Right renal pelvis (tissue), 4 donors: ENCODE measurements at regions not wholly inside any gene's neighbourhood (a gene's known extent, or its start where the extent isn't known, plus 50 kb on each side); places are given as distances from the start of the nearest gene placed in this dataset.
A peak's percentile ranks its signal among the peaks of the same experiment; 100 is the strongest.

Experiments used
- DNase-seq, 4 donors: peaks; one replicate each; pipeline ENCODE4 v3.0.0-alpha.2; 2013; ENCODE audit warnings: low read depth in 4 of 4, low spot score in 3 of 4, missing footprints in 1 of 4

DNA sequence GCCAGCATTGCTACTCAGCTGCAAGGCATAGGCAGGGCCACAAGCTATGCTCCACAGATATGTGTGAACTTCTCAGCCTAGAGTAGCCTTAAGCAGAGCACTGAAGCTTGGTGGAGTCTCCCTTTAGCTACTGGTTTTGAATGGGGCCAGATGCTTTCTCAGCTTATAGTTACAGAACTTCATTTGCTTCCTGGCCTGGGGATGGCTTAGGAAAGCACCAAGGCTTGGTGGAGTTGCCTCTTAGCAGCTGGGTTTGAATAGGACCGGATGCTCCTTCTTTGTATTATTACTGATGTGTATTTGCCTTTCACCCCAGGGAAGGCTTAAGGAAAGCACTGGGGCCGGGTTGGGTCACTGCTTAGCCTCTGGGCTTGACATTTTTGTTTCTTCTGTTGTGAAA is 497.8 kb upstream of the SEMA6A start:
- no peak for DNase-seq

DNA sequence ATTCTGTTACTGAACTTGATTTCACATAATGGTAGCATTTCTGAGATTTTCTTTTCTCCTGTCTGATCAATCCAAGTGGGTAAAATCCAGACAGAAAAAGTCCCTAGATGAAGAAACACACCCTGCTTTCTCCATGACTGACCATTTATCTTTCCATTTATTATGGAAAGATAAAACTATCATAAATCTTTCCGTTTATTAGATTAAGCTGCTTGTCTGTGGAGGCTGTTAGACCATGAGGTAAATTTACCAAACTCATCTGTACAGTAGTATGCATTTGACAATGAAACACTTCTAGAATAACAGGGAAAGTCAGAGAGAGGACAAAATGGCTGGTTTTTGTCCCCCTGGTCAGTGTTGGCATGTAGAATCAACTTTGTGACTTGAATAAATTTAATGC is 491.2 kb upstream of the SEMA6A start:
- DNase-seq = no peak

DNA sequence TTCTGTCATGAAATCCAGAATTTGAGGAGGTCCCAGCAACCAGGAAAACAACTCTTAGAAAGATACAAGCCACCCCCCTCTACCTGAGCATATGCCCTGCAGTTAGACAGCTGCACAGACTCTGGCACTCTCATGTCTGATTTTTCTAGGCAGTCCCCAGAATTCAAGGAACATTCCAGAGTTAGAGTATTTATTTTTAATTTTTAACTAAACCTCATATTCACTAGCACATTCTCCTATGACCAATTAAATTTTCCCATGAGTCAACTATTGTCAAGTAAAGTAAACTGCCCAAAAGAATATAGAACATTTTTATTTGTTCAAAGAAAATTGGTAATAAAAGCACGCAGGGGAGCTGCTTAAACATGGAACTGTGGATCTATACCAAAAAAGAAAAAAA is 490.5 kb upstream of the SEMA6A start:
- DNase-seq = no peak

DNA sequence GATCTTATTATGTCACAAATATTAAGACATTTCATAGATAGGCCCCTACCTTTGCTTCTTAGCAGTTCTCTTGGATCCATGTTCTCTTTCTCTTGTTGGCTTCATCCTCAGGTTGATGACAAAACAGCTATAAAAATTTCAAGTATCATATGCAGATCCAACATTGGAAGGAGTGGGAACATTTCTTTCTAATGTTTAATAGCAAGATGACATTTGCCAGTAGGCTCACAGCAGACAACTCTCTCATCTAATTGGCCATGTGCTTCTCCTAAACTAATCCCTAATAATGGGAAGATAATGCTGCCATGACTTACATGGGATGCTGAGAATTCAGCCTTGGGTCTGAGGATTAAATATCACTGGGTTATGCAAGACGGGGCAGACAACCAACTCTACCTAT is 485.5 kb upstream of the SEMA6A start:
- DNase-seq = no peak

DNA sequence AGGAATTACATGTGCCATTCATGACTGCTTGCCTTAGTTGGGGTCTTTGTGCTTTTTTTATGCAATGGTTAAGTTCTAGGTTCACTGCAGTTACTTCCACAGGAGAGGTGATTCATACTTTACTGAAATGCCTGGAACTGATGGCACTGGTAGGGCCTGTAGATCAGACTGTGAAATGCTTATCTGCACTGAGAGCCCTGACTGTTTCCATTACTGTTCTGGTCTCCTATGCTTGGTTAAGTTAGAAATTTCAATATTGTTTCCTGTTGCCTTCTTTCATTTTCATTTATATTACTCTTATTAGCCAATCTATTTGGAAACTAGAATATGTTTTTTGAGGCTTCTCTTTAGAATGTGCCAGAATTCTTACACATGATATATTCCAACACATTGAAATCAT is 484.1 kb upstream of the SEMA6A start:
- no peak for DNase-seq

DNA sequence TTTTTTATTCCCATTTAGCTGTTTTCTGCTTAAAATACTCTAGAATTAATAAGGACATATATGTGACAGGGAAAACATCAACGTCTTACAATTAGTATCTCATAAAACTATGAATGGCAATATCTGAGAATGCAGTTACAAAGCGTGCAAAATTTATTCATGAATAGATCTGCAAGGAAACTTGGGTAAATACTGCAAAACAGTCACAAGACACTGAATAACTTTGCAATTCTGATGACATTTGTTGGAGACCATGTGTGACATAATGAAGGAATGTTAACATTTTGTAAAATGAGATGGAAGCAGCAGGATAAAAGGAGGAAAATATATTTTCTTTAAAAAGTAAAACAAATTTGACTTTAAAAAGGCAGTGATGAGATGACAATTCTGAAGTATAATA is 480.9 kb upstream of the SEMA6A start:
- no peak for DNase-seq

DNA sequence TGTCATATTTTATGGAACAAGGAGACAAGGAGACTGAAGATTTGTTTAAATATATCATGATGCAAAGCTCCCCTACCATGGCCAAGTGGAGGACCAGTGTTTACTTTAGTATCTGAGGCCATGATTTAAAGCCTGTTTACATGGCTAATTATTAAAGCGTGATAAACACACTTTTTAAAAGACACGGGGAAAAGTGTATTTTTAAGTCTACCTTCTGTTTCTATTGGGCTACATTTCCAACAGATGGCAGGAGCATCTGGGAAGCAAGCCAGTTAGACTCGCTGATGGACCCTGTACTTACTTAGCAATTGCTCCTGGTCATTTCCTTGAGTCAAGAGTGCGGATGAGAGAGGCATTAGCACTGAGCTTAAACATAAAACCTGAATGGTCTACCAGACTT is 480.3 kb upstream of the SEMA6A start:
- DNase-seq = peak in 2 of 4 donors; percentile 10 to 27

DNA sequence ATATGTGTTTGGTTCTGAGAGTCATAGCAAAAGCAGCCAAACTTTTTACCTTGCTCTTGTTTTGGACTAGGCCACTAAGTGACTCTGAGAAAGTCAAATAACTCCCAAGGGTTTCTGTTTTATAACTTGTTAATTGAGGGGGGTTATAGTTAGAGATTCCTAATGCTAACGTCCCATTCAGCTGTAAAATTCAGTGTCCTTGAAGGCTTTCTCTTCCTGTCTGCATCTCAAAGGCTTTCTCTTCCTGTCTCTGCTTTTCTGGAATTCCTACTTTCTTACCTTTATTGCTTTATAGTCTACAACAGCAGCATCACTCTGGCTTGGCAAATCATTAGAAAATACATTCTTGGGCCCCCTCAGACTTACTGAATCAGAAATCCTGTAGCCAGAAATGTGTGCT is 479.5 kb upstream of the SEMA6A start:
- no peak for DNase-seq

DNA sequence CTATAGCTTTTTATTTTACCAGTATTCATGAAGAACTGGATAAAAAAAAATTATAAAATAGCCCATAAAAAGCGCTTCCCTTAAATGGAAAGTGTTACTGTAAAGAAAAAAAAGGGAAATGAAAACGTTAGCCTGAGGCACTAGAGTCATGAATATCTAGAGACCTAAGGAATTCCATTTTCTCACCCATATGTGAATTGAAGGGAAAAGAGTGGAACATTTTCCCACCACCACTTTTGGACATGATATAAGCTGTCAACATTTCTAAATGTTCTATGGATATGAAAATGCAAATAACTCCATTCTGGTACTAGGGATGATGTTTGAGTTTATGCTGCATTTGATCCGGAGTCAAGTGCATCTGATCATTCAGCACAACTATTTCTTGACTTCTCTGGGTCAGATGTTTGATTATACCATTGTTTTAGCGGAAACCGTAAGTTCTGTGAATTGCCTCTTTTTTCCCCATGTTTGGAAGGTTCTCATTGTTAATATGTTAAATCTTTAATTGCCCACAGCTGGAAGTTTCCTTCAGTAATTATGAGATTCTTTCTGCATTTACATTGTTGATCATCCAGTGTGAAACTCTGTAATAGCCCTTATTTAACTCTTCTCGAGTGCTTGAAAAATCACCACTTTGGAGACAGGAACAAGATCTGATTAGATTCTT is 467.4 kb upstream of the SEMA6A start:
- DNase-seq = no peak

DNA sequence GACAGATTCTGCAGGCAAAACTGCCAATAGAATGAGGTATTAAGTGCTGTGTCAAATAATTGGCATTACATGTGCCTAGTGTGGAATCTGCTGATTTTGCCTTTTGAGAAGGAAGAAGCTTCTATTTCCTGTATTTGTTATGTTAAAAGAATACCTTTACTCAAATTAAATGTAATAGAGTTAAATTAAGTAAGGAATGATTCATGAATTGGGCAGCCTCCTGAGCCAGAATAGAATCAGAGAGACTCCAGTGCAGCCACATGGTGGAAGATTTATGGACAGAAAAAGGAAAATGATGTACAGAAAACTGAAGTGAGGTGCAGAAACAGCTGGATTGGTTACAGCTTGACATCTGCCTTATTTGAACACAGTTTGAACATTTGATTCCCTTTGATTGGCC is 464.4 kb upstream of the SEMA6A start:
- DNase-seq = no peak

DNA sequence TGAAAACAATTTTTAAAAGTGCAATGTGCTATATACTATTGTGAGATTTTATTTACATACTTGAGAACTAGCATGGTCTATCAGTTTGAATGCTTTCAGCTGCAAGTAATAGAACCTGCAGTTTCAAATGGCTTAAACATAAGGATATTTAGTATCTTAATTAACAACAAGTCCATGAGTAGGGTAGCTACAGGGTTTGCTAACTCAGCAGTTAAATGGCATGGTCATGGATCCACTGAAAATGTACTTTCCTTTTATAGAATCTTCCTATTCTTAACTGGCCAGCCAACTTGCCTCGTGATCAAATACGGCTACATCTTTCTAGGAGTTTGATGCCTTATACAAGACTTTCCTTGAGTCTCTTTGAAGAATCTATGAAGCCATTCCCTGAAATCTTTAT is 452.8 kb upstream of the SEMA6A start:
- no peak for DNase-seq

DNA sequence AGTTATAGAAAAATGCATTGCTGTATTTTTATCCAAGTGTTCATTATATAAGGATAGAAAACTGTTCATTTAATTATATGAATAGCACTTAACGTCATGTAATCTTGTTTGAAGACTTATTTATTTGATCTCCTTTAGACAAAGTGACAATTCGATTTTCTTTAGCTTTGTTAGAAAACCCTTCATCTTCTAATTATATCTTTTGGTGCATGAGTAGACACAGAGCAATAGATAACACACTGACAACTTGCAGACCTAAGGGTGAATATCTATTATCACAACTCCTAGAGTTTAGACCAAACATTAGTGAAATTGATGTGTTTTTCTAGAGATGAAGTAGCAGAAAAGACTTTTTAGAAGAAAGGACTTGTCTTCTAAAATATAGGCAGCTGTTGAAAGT is 446.4 kb upstream of the SEMA6A start:
- DNase-seq = no peak

DNA sequence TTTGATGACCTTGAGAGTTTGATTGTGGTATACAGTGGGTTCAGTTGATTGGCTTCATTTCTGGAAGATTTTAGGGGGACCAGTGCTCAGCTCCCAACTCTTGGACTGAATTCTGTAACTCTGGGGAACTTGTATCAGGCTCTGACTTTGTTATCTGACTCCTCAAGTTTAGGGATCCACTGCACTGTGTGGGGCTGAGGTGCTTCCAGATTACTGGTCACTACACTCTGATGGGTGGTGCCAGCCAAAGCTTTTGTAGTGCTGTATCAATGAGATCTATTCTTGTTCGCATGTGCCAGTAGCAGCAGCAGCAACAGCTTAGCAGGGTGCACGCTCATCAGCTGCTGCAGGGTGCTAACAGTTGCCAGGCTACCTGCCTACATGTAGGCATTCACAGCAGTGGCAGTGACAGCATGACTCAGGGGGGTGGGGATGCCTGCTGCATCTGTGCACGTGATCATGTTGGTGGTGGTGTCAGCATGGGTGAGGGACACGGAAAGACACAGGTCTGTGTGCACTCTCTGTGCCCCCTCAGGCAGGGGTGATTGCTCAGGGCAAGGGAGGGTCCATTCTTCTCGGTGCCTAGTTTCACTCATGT is 438.8 kb upstream of the SEMA6A start:
- DNase-seq = no peak

DNA sequence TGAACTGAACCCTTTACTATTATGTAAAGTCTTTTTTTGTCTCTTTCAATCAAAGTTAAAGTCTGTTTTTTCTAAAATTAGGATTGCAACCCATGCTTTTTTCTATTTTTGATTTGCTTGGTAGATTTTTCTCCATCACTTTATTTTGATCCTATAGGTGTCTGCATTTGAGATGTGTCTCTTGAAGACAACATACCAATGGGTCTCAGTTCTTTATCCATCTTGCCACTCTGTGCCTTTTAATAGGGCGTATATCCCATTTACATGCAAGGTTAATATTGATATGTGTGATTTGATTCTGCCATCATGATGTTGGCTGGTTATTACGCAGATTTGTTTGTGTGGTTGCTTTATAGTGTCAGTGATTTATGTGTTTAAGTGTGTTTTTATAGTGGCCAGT is 436.0 kb upstream of the SEMA6A start:
- no peak for DNase-seq

DNA sequence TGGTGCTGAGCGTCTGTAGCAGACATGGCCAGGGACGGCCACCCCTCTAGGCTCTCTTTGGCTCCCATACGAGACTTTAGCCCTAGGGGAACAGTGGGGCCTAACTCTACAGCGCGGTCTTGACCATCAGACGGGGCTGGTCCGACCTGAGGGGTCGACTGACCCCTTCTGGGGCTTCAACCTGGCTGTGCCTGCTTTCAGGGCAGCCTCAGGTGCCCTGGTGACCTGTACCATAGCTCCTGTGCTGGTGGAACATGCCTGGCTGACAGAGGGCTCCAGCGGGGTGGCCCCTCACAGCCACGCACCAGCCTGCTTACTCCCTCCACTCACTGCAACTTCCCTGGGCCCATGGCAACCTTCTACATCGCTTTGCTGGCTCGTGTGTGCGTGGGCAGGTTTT is 423.4 kb upstream of the SEMA6A start:
- DNase-seq = no peak

DNA sequence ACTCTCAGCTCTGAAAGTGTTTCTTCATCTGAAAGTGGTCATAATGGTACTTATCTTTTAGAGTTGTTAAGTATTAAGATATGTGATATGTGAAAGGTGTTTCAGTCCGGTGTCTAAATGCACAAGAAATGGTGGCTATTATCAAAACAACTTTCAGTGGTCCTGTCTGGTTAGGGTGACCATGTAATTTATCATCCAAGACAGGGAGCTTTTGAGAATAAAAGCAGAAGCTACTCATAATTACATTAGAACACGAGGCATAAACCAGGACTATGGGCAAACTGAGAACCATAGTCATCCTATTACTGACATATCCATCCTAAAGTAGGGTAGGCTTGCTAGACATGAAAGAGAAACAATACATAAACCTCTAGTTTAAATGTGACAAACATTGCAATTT is 418.1 kb upstream of the SEMA6A start:
- DNase-seq = no peak

DNA sequence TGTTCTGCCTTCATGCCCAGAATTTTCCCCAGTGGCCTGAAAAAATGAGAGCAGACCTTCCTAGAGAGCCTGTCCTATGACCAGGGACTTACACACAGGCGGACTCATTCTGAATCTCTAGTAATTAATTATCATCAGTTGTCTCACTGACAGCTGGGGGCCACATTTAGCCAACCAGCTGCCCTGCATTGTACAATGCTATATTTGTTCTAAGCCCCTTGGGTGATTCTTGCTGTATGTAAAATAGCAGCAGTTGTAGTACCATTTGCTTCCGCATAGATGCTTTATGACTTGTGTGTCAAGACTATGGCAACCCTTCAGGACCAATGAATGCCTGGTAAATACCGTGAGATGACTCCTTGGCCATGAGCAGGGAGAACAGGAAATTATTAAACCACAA is 415.4 kb upstream of the SEMA6A start:
- no peak for DNase-seq

DNA sequence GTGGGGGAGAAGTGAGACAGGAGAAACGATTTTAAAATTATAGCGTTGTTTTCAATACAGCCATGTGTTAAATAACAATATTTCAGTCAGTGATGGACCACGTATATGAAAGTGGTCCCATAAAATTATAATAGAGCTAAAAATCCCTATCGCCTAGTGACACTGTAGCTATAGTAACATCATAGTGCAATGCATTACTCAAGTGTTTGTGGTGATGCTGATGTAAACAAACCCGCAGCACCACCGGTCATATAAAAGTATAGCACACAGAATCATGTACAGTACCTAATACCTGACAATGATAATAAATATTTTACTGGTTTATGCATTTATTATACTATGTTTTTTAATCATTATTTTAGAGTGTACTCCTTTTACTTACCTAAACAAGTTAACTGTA is 407.4 kb upstream of the SEMA6A start:
- no peak for DNase-seq

DNA sequence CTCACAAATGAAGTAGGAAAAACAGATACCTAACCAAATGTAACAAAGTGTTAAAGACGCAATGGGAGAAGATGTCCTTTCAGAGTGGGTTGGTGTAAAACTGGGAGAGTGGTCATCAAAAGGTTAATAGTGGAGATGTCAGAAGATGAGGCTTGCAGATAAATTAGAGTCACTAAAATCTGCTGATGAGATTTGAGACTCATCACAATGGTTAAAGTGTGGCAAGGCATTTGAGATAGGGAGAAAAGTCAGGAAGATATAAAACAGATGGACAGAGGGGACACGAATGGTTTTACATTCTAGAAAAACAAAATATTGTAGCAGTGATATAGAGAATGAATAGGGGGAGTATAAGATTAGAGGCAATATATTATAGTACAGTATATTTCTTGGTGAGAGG is 406.0 kb upstream of the SEMA6A start:
- DNase-seq = no peak

DNA sequence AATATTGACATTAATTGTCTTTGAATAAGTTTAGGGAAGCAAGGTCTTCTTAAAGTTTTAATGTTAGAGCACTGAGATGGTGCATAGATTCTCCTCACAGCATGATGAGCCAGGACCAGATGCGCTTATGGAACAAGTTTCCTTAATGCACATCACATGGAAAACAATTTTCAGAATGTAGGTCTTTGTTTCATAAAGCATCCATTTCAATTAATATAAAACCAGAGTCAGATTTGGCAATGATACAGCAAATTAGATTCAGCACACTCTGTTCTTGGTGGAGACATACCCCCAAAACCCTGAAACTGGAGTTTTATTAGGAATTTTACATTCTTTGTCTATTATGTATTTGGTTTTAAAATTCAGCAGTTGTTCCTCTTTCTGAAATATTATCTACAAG is 402.1 kb upstream of the SEMA6A start:
- no peak for DNase-seq

DNA sequence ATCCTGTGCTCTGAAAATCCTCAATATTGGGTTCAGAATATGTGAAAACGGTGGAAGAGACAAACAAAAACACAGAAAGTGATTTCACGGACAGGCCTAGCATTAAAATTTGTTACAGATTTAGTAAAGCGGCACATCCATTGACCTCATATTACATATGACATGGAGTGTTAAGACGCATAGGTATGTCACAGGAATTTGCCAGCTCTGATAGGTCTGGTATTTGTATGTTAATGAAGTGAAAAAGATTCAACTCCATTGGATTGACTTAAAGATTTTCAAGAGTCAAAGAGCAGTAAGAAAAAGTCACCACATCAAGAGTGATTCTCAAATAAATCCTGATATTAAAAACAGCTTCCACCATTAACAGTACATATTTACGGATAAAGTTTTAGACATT is 396.5 kb upstream of the SEMA6A start:
- DNase-seq = no peak

DNA sequence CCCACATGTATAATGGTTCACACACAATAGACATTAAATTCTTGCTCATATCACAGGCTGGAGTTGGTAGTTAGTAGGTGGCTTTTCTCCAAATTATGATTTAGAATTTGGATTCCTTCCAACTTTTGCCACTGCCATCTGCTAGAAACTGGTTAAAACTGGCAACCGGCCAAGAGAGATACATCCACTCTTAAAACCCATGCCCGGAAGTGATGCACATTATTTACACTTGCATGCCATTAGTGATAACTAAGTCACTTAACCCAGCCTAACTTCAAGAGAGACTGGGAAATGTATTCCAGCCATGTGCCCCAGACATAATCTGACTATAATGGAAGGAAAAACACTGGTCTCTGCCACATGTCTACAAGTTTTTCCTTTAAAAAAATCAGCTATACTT is 395.7 kb upstream of the SEMA6A start:
- no peak for DNase-seq

DNA sequence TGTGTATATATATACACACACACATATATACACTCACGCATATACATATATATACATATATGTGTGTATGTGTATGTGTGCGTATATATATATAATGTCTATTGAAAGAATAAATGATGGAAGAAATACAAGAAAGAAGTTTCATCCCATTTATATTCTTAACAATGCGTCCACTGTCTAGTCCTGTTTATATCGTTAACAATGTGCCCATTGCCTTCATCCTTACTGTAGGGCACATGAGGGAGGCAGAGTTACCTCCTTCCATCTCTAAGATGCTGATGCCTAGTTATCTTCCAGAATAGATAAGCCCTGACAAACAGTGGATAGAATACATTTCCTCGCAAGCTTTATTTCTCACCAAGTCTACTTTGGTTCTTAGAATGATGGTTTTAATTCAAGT is 389.8 kb upstream of the SEMA6A start:
- no peak for DNase-seq
